HEK293 (cell line): ENCODE measurements at regions not wholly inside any gene's neighbourhood (a gene's known extent, or its start where the extent isn't known, plus 50 kb on each side); places are given as distances from the start of the nearest gene placed in this dataset.

ENCODE experiments used
- CTCF ChIA-PET: fragments of 350-600 bp; formaldehyde crosslinking; extraction: SDS; loops from one replicate; lab custom pipeline; 2021; ENCODE audit warnings: antibody characterized with exemption; lab: Yijun Ruan, JAX
- POLR2A ChIA-PET: fragments of 300-600 bp; formaldehyde crosslinking; extraction: SDS; loops from one replicate; lab custom pipeline; 2020; ENCODE audit warnings: antibody characterized with exemption, inconsistent platforms; lab: Yijun Ruan, JAX
- H3K27ac ChIP-seq: fragments of 200-500 bp; sonication (Bioruptor generic); 2 replicates; pipeline ENCODE4 v1.5.1; 2014; ENCODE audit warnings: low read depth, low read length, control low read depth, inconsistent platforms; ENCODE audit errors: extremely low read depth
- H3K36me3 ChIP-seq, 2 experiments: fragments of 200-500 bp in 1 of 2; sonication (Bioruptor generic) in 1 of 2; 1 replicate in 1 of 2; 2 replicates in 1 of 2; pipeline ENCODE4 v1.5.1; 2014 to 2017; ENCODE audit warnings: inconsistent platforms in 2 of 2, low read length in 2 of 2; ENCODE audit not compliant: control insufficient read depth in 2 of 2, insufficient read depth in 1 of 2
- H3K4me1 ChIP-seq: fragments of 200-500 bp; sonication (Bioruptor generic); 2 replicates; pipeline ENCODE4 v1.5.1; 2014; ENCODE audit warnings: mild to moderate bottlenecking, low read length, inconsistent platforms; ENCODE audit not compliant: control insufficient read depth, insufficient read depth
- H3K4me3 ChIP-seq: 2 replicates; pipeline ENCODE4 v1.5.1; 2011; ENCODE audit warnings: low read depth, mild to moderate bottlenecking, control low read depth, low read length, moderate library complexity
- H3K9me3 ChIP-seq: fragments of 200-500 bp; sonication (Bioruptor generic); 2 replicates; pipeline ENCODE4 v1.5.1; 2014; ENCODE audit warnings: low read depth, low read length, inconsistent platforms; ENCODE audit not compliant: control insufficient read depth, insufficient read depth
- BCL11A ChIP-seq: fragments of 450-650 bp; formaldehyde crosslinking; IDR thresholded peaks from 2 replicates; pipeline ENCODE4 v1.5.1; 2016; ENCODE audit warnings: low read depth, missing biosample characterization, missing genetic modification characterization
- GLIS1 ChIP-seq: fragments of 450-650 bp; formaldehyde crosslinking; IDR thresholded peaks from 2 replicates; pipeline ENCODE4 v1.5.1; 2016; ENCODE audit warnings: missing biosample characterization, missing genetic modification characterization
- HOXA7 ChIP-seq: sonication (generic); formaldehyde crosslinking; IDR thresholded peaks from 2 replicates; pipeline ENCODE4 v1.8.1; 2022; ENCODE audit warnings: missing genetic modification reagents, borderline replicate concordance
- KLF10 ChIP-seq: fragments of 450-650 bp; IDR thresholded peaks from 2 replicates; pipeline ENCODE4 v1.5.1; 2018; ENCODE audit warnings: missing biosample characterization, mild to moderate bottlenecking, missing genetic modification characterization
- SP7 ChIP-seq: fragments of 450-650 bp; formaldehyde crosslinking; IDR thresholded peaks from 2 replicates; pipeline ENCODE4 v1.5.1; 2016; ENCODE audit warnings: missing biosample characterization, missing genetic modification characterization
- ZIC2 ChIP-seq: fragments of 450-650 bp; formaldehyde crosslinking; IDR thresholded peaks from 2 replicates; pipeline ENCODE4 v1.5.1; 2016; ENCODE audit warnings: missing biosample characterization, missing genetic modification characterization
- ZNF175 ChIP-seq: fragments of 450-650 bp; formaldehyde crosslinking; IDR thresholded peaks from 2 replicates; pipeline ENCODE4 v1.5.1; 2016; ENCODE audit warnings: missing biosample characterization, missing genetic modification characterization
- ZNF248 ChIP-seq: fragments of 450-650 bp; formaldehyde crosslinking; IDR thresholded peaks from 2 replicates; pipeline ENCODE4 v1.5.1; 2017; ENCODE audit warnings: missing biosample characterization, missing genetic modification characterization
- ZNF280D ChIP-seq: fragments of 450-650 bp; formaldehyde crosslinking; IDR thresholded peaks from 2 replicates; pipeline ENCODE4 v1.5.1; 2016; ENCODE audit warnings: missing biosample characterization, missing genetic modification characterization
- ZNF350 ChIP-seq: fragments of 450-650 bp; formaldehyde crosslinking; IDR thresholded peaks from 2 replicates; pipeline ENCODE4 v1.5.0; 2017; ENCODE audit warnings: missing biosample characterization, mild to moderate bottlenecking, missing genetic modification characterization
- ZNF513 ChIP-seq: fragments of 450-650 bp; IDR thresholded peaks from 2 replicates; pipeline ENCODE4 v1.5.1; 2018; ENCODE audit warnings: missing biosample characterization, missing genetic modification characterization
- ZNF544 ChIP-seq: fragments of 450-650 bp; formaldehyde crosslinking; IDR thresholded peaks from 2 replicates; pipeline ENCODE4 v1.5.0; 2017; ENCODE audit warnings: missing biosample characterization, missing genetic modification characterization
- ZNF626 ChIP-seq: fragments of 450-650 bp; sonication (Bioruptor Pico); formaldehyde crosslinking; IDR thresholded peaks from 2 replicates; pipeline ENCODE4 v1.5.1; 2018; ENCODE audit warnings: missing biosample characterization, missing genetic modification characterization, inconsistent platforms
- ZNF654 ChIP-seq: fragments of 450-650 bp; formaldehyde crosslinking; IDR thresholded peaks from 2 replicates; pipeline ENCODE4 v1.5.1; 2016; ENCODE audit warnings: low read depth, missing biosample characterization, missing genetic modification characterization
- ZXDB ChIP-seq: fragments of 450-650 bp; formaldehyde crosslinking; IDR thresholded peaks from 2 replicates; pipeline ENCODE4 v1.5.1; 2016; ENCODE audit warnings: missing biosample characterization, missing genetic modification characterization
- TF ChIP-seq, protein P1 (sequence below): fragments of 450-650 bp; formaldehyde crosslinking; IDR thresholded peaks from 2 replicates; pipeline ENCODE4 v1.5.1; 2016; ENCODE audit warnings: missing biosample characterization, missing genetic modification characterization
- TF ChIP-seq, protein P2 (sequence below): fragments of 450-650 bp; formaldehyde crosslinking; IDR thresholded peaks from 2 replicates; pipeline ENCODE4 v1.5.1; 2016; ENCODE audit warnings: missing biosample characterization, missing genetic modification characterization

DNA sequence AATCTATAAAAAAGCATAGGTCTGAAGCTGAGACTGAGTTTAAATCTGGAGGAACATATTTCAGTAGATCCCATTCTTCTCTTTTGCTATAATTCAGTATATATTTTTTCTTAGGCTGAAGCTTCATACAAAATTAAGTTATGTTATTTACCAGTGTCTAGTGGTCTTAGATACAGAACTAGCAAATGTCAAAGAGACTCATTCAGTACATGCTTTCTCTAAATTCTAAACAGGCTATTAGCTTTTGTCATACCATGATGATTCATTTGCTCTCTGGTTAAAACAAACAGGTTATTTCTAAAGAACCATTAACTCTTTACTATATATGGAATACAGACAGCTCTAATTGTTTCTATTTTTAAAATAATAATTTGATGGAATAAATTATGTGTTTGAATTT, 1170.2 kb upstream of the PRMT6 start:
- Histone ChIP-seq H3K9me3 (no peaks in the 10 kb centered on the region), H3K4me1 (no peaks in the 10 kb centered on the region), H3K4me3 (no peak overlapping the region), H3K27ac (no peak overlapping the region), H3K36me3 (no peaks in the 10 kb centered on the region)
- CTCF ChIA-PET = interaction anchor here (0.6 kb wide), 1 partner anchor 886 kb away, joined by 3 read pairs; no protein-coding TSS in a partner anchor
- TF ChIP-seq SP7 (tag by site-specific recombination) (no peak), BCL11A (tag by site-specific recombination) (no peak), ZXDB (tag by site-specific recombination) (no peak), ZNF544 (no peak), ZIC2 (tag by site-specific recombination) (no peak), GLIS1 (no peak), ZNF248 (no peak), ZNF513 (tag by site-specific recombination) (no peak), ZNF175 (no peak), ZNF280D (tag by site-specific recombination) (no peak)
- TF ChIP-seq, protein P1, sequence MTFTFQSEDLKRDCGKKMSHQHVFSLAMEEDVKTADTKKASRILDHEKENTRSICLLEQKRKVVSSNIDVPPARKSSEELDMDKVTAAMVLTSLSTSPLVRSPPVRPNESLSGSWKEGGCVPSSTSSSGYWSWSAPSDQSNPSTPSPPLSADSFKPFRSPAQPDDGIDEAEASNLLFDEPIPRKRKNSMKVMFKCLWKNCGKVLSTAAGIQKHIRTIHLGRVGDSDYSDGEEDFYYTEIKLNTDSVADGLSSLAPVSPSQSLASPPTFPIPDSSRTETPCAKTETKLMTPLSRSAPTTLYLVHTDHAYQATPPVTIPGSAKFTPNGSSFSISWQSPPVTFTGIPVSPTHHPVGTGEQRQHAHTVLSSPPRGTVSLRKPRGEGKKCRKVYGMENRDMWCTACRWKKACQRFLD (tag by site-specific recombination) = no peak
- TF ChIP-seq, protein P2, sequence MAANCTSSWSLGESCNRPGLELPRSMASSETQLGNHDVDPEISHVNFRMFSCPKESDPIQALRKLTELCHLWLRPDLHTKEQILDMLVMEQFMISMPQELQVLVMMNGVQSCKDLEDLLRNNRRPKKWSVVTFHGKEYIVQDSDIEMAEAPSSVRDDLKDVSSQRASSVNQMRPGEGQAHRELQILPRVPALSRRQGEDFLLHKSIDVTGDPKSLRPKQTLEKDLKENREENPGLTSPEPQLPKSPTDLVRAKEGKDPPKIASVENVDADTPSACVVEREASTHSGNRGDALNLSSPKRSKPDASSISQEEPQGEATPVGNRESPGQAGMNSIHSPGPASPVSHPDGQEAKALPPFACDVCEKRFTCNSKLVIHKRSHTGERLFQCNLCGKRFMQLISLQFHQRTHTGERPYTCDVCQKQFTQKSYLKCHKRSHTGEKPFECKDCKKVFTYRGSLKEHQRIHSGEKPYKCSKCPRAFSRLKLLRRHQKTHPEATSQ (tag by site-specific recombination) = no peak
- TF ChIP-seq, all 188 proteins: peak for 0
- POLR2A ChIA-PET = no interaction called here

GRCh38 chr1:105891308-105891707, 1165.2 kb upstream of the PRMT6 start:
- no peak overlapping the region for H3K4me3 ChIP-seq
- H3K9me3 ChIP-seq = no peaks in the 10 kb centered on the region
- no peaks in the 10 kb centered on the region for H3K36me3 ChIP-seq
- no peak for TF ChIP-seq ZNF626 (tag by site-specific recombination)
- no peak for TF ChIP-seq HOXA7 (CRISPR knock-in tag)
- no peak for TF ChIP-seq KLF10 (tag by site-specific recombination)
- TF ChIP-seq ZNF654 = no peak
- TF ChIP-seq ZNF350 (tag by site-specific recombination) = no peak
- TF ChIP-seq, protein P2 (tag by site-specific recombination) = no peak
- H3K27ac ChIP-seq = no peak overlapping the region
- POLR2A ChIA-PET = no interaction called here
- CTCF ChIA-PET = no interaction called here
- no peaks in the 10 kb centered on the region for H3K4me1 ChIP-seq
